Prostate gland (tissue), 2 donors: ENCODE measurements at regions not wholly inside any gene's neighbourhood (a gene's known extent, or its start where the extent isn't known, plus 50 kb on each side); places are given as distances from the start of the nearest gene placed in this dataset.

Experiments
- DNase-seq: peaks from one replicate; pipeline ENCODE4 v3.0.0-alpha.2; 2019; ENCODE audit warnings: low spot score
- H3K27ac ChIP-seq, 2 donors: fragments of 200-600 bp; sonication (generic); 2 replicates each; pipeline ENCODE4 v1.5.1; 2017 to 2019
- H3K27me3 ChIP-seq: fragments of 200-600 bp; sonication (generic); replicated peaks from 2 replicates; pipeline ENCODE4 v1.5.1; 2019; ENCODE audit not compliant: insufficient read depth
- H3K36me3 ChIP-seq, 2 donors: fragments of 200-600 bp; sonication (generic); 1 replicate in 1 of 2; 2 replicates in 1 of 2; pipeline versions ENCODE4 v1.5.1 to v1.8.1; 2017 to 2019
- H3K4me1 ChIP-seq: fragments of 200-600 bp; sonication (generic); replicated peaks from 2 replicates; pipeline ENCODE4 v1.5.1; 2019
- H3K4me3 ChIP-seq, 2 donors: fragments of 200-600 bp; sonication (generic); 2 replicates each; pipeline ENCODE4 v1.5.1; 2017 to 2019
- H3K9me3 ChIP-seq: fragments of 200-600 bp; sonication (generic); 2 replicates; pipeline ENCODE4 v1.5.1; 2017
- POLR2A ChIP-seq: fragments of 450-650 bp; IDR thresholded peaks from one replicate; pipeline ENCODE4 v1.6.1; 2016; ENCODE audit warnings: antibody characterized with exemption, mild to moderate bottlenecking
- POLR2AphosphoS5 ChIP-seq: sonication (generic); formaldehyde crosslinking; IDR thresholded peaks from one replicate; pipeline ENCODE4 v1.6.1; 2017; ENCODE audit warnings: antibody characterized with exemption
- WGBS: methylation state at CpG from one replicate; pipeline ENCODE4 v1.1.5; 2018; 5-methylcytosine and 5-hydroxymethylcytosine counted together
- intact Hi-C: fragments of 100-400 bp; cut with DNase I; formaldehyde crosslinking; loops from one replicate; pipeline ENCODE4 v1.14.2; 2022
- TF ChIP-seq, protein P1 (sequence below), 4 experiments: fragments of 200-600 bp in 2 of 4; fragments of 450-650 bp in 2 of 4; sonication (generic) in 2 of 4; IDR thresholded peaks; 1 replicate in 3 of 4; 2 replicates in 1 of 4; pipeline ENCODE4 v1.5.1; 2016 to 2019; ENCODE audit warnings: antibody characterized with exemption in 4 of 4, mild to moderate bottlenecking in 2 of 4, moderate library complexity in 2 of 4

DNA sequence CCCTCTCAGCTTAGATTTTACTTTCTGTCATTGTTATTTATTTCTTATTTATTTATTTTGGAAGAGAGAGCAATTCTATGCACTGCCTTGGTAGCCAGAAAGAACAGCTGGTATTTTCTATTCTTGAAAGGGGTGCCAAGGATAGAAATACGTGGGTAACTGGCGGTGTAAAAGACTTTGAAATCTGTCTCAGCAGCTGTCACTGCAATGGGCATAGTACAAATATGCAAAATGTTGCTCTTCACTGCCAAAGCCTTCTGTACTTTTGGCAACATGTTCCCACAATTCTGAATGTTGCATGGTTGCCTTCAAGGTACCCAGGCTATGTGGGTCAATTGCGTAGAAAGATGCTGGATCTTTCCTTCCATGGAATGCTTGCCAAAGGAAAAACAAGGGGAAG is 230.2 kb upstream of the EDIL3 start:
- H3K27me3 ChIP-seq, result no peaks in the 10 kb centered on the region
- WGBS, result 58% methylated on average over 3 of the region's 3 CpGs
- H3K4me3 ChIP-seq, result no peak overlapping the region
- no peaks in the 10 kb centered on the region for H3K36me3 ChIP-seq
- no peak for TF ChIP-seq POLR2A
- no peaks in the 10 kb centered on the region for H3K4me1 ChIP-seq
- no peak overlapping the region for H3K27ac ChIP-seq
- H3K9me3 ChIP-seq, result no peaks in the 10 kb centered on the region
- intact Hi-C loops, result no loop called here
- DNase-seq, result no peak

DNA sequence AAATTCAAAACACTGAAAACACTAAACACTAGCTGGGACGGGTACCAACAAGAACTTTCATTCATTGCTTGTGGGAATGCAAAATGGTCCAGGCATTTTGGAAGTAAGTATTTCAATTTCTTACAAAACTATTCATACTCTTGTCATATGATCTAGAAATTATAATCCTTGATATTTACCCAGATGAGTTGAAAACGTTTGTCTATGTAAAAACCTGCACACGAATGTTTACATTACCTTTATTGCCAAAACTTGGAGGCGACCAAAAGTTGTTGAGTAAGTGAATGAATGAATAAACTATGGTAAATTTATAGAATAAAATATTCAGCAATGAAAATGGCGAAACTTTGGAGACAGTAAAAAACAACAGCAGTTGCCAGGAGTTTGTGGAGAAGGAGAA is 222.1 kb upstream of the EDIL3 start:
- Histone ChIP-seq H3K9me3 (no peaks in the 10 kb centered on the region), H3K4me3 (no peak overlapping the region), H3K27me3 (no peaks in the 10 kb centered on the region), H3K4me1 (no peaks in the 10 kb centered on the region), H3K27ac (no peak overlapping the region), H3K36me3 (no peaks in the 10 kb centered on the region)
- intact Hi-C loops, result no loop called here
- WGBS, result 60% methylated on average over 5 of the region's 5 CpGs
- TF ChIP-seq POLR2AphosphoS5 (no peak), POLR2A (no peak)
- TF ChIP-seq, protein P1, sequence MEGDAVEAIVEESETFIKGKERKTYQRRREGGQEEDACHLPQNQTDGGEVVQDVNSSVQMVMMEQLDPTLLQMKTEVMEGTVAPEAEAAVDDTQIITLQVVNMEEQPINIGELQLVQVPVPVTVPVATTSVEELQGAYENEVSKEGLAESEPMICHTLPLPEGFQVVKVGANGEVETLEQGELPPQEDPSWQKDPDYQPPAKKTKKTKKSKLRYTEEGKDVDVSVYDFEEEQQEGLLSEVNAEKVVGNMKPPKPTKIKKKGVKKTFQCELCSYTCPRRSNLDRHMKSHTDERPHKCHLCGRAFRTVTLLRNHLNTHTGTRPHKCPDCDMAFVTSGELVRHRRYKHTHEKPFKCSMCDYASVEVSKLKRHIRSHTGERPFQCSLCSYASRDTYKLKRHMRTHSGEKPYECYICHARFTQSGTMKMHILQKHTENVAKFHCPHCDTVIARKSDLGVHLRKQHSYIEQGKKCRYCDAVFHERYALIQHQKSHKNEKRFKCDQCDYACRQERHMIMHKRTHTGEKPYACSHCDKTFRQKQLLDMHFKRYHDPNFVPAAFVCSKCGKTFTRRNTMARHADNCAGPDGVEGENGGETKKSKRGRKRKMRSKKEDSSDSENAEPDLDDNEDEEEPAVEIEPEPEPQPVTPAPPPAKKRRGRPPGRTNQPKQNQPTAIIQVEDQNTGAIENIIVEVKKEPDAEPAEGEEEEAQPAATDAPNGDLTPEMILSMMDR (IDR thresholded peaks at IDR 0.05), result no peak
- no peak for DNase-seq

DNA sequence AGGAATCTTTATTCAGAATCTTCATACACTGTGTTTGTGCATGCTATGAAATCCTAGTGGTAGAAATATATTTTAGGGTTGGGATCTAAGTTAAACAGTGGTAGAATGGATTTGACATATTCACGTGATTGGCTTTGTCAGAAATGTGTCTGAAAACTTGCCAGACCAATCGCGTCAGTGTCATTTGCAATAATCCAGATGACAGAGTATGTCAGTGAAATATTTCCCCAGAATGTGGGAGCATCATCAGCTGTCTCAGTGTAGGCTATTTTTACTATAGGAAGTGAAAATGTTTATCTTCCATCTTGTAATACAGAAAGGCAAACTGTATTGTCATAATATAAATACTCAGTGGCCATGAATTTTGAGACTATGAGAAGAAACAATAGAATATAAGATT is 220.6 kb upstream of the EDIL3 start:
- 89% methylated on average over 3 of the region's 3 CpGs for WGBS
- intact Hi-C loops, result no loop called here

DNA sequence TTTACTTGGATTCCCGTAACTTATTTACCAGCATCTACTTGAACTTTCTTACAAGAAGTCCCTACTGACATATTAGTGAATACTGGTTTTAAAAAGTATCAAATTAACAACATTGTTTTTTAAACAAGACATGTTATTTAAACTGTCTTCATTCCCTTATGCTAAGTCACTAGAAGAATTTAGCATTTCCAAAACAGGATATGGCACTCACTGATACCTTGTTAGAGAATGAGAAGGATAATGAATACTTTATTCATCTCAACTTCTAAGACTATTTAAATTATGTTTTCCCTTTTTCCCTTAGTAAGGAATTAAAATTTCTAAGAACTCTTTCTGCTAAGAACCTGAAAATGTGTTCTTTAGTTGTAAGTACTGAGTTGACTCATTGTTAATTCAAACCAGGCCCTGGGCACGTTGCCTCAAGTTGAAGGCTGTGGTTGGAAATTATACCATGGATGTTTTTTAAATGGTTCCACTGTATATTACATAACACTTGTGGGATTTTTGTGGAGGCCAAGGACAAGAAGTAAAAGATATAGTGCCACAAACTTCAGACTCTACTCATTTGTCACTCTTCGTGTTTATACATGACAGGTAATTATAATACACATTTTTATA is 219.0 kb upstream of the EDIL3 start:
- TF ChIP-seq POLR2AphosphoS5 (no peak), POLR2A (no peak)
- TF ChIP-seq, protein P1 (IDR thresholded peaks at IDR 0.05), result no peak
- Histone ChIP-seq H3K27me3 (no peaks in the 10 kb centered on the region), H3K4me3 (no peak overlapping the region), H3K36me3 (no peaks in the 10 kb centered on the region), H3K27ac (no peak overlapping the region), H3K9me3 (no peaks in the 10 kb centered on the region), H3K4me1 (no peaks in the 10 kb centered on the region)
- WGBS, result 66% methylated on average over 3 of the region's 3 CpGs
- intact Hi-C loops, result no loop called here
- DNase-seq, result no peak

More for the DNA sequence above, 220.6 kb upstream of the EDIL3 start:
- H3K9me3 ChIP-seq, result no peaks in the 10 kb centered on the region
- no peaks in the 10 kb centered on the region for H3K4me1 ChIP-seq
- no peak overlapping the region for H3K27ac ChIP-seq
- H3K36me3 ChIP-seq, result no peaks in the 10 kb centered on the region
- no peak overlapping the region for H3K4me3 ChIP-seq
- no peak for DNase-seq
- no peaks in the 10 kb centered on the region for H3K27me3 ChIP-seq
- TF ChIP-seq, protein P1 (IDR thresholded peaks at IDR 0.05), result no peak
- TF ChIP-seq POLR2A (no peak), POLR2AphosphoS5 (no peak)

DNA sequence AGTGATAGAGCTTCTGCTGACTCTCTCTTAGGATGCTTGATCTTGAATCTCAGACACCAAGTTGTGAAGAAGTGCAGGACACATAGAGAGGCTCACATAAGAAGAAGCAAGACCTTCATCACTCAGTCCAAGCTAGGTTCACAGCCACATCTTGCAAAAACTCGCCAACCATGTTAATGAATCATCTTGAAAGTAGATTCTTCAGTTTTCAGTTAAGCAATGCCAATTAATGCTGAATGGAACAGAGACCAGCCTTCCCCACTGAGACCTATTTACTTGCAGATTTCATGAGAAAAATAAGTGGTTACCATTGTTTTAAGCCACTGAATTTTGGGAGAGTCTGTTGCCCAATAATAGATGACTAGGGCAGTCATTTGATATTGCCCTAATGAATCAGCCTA is 217.7 kb upstream of the EDIL3 start:
- Histone ChIP-seq H3K4me1 (no peaks in the 10 kb centered on the region), H3K4me3 (no peak overlapping the region), H3K27ac (no peak overlapping the region), H3K27me3 (no peaks in the 10 kb centered on the region), H3K36me3 (no peaks in the 10 kb centered on the region), H3K9me3 (no peaks in the 10 kb centered on the region)
- TF ChIP-seq POLR2AphosphoS5, result no peak
- TF ChIP-seq, protein P1 (IDR thresholded peaks at IDR 0.05), result no peak
- no peak for TF ChIP-seq POLR2A
- intact Hi-C loops, result no loop called here
- 89% methylated on average over 1 of the region's 1 CpG for WGBS
- DNase-seq, result no peak
